ENCODE measurements at regions not wholly inside any gene's neighbourhood (a gene's known extent, or its start where the extent isn't known, plus 50 kb on each side); places are given as distances from the start of the nearest gene placed in this dataset.

DNA sequence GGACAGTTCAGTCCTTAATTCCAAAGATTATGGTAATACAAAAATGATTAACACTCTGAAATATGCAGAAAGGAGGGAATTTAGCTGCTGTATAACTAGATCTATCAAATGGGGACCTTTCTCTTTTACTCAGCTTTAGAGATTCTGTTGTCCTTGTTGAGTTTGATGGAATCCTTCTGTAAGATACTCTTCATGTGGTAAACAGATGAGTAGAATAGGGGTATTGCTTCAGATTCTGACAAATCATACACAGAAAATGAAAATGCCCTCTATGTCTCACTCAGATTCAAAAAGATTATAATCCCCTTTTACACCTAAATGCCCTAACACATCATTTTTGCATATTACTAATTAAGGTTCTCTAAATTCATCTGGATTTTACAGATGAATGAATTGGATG lies 50.7 kb downstream of the ARHGAP35 start:
- DNase-seq (ENCODE audit: low read depth in 2 of 2) = no peak

DNA sequence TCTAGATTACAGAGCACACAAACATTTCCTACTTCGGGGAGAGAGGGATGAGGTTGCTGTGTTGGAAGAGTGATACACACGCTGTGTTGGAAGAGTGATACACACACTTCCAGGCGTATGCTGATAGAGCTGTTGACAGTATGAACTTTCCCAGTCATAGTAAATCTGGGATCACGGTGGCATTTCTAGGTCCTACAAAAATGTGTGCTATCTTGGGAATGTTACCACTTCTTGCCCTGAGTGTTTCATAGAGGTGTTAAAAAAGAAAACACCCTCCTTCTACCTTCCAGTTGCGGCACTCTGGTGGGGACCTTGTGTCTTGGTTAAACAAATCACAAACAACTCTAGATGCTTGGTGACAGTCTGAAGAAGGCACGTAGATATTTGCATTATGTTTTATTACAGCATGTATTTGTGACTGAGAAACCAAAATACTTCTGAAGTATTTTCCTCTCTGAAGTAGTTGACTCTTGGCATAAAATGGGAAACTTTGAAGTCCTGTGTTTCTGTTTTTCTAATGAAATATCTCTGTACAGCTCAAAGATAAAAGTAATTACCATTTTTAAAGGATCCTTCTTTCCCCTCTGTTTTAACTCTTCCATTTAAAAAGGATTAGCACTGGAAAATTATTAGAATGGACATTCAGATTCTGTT lies 52.5 kb downstream of the ARHGAP35 start:
- DNase-seq (ENCODE audit: low read depth in 2 of 2) = no peak

DNA sequence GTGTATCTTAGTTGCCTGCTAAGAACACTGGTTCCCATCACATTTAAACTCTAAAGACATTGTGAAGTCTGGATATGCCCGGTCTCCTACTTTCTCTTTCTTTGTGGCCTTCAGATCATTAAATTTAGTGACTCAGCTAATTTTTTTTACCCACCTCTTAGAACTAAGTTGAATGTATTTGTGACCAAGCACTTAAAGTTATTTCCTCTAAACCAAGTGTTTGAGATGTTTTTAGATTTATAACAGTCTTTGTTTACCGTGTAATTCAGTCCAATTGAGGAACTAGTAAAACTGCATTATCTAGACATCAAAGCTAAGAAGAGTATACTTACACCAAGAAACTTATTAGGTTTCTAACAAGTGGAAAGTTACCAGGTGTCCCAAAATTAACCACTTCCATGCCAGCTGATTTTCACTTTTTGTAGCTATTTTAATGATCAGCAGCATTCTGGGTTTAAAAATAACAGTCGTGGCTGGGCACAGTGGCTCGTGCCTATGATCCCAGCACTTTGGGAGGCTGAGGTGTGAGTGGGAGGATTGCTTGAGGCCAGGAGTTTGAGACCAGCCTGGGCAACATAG lies 53.1 kb downstream of the ARHGAP35 start:
- DNase-seq (ENCODE audit: low read depth in 2 of 2) = no peak

DNA sequence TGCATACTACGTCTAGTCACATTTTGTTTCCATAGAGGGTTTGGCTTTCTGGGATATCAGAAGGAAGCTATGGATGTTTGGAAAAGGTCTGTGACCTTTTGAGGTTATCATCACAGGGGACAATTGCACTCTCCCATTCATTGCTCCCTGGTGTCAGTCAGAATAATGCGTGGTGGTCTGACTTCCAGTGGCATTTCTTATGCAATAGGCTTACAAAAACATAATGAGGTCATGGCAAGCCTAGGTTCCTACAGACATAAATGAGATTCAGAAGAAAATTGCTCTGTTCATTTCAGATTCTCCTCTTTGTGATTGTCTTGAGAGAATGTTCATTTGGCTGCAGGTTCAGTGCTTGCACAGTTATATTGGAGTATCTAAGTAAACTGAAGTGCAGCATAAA lies 54.6 kb downstream of the ARHGAP35 start:
- DNase-seq (ENCODE audit: low read depth in 2 of 2) = no peak

DNA sequence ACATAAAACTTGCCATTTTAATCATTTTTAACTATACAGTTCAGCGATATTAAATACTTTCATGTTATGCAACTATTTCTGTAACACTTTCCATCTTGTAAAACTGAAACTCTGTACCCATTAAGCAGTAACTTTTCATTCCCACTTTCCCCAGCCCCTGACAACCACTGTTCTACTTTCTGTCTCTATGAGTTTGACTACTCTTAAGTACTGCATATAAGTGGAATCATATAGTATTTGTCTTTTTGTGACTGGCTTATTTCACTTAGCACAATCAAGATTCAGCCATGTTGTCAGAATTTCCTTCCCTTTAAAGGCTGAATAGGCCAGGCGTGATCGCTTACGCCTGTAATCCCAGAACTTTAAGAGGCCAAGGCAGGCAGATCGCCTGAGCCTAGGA lies 56.2 kb downstream of the ARHGAP35 start:
- no peak for DNase-seq (ENCODE audit: low read depth in 2 of 2)

DNA sequence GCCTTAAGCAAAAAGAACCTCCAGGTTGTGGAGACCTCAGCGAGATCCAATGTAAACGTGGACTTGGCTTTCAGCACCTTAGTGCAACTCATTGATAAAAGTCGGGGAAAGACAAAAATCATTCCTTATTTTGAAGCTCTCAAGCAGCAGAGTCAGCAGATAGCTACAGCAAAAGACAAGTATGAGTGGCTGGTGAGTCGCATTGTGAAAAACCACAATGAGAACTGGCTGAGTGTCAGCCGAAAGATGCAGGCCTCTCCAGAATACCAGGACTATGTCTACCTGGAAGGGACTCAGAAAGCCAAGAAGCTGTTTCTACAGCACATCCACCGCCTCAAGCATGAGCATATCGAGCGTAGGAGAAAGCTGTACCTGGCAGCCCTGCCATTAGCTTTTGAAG lies 58.5 kb downstream of the ARHGAP35 start:
- no peak for DNase-seq (ENCODE audit: low read depth in 2 of 2)

DNA sequence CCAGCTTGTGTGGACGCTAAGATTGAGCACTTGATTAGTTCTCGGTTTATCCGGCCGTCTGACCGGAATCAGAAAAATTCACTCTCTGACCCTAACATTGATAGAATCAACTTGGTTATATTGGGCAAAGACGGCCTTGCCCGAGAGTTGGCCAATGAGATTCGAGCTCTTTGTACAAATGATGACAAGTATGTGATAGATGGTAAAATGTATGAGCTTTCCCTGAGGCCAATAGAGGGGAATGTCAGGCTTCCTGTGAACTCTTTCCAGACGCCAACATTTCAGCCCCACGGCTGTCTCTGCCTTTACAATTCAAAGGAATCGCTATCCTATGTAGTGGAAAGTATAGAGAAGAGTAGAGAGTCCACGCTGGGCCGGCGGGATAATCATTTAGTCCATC lies 59.6 kb downstream of the ARHGAP35 start:
- no peak for DNase-seq (ENCODE audit: low read depth in 2 of 2)

DNA sequence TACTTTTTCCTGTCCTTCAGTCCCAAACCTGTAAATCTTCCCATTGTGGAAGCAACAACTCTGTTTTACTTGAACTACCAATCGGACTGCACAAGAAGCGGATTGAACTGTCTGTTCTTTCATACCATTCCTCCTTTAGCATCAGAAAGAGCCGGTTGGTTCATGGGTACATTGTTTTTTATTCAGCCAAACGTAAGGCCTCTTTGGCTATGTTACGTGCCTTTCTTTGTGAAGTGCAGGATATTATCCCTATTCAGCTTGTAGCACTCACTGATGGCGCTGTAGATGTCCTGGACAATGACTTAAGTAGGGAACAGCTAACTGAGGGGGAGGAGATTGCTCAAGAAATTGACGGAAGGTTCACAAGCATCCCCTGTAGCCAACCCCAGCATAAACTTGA lies 60.3 kb downstream of the ARHGAP35 start:
- no peak for DNase-seq (ENCODE audit: low read depth in 2 of 2)

DNA sequence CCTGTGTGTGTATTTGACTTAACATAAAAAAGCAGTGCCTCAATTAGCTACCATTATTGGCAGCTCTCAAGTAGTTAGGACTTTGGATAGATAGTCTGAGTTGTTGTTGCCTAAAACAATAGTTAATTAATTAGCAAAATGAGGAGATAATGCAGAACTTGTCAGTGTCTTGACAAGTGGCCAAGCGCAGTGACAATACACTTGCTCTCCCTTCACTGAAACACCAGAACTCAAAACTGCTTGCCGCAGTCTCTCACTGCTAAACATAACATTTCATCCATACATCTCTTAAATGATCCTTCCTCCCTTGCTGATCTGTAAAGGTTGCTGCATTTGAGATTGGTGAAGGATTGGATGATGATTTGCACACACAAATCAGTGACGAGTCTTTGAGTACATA lies 61.7 kb downstream of the ARHGAP35 start:
- no peak for DNase-seq (ENCODE audit: low read depth in 2 of 2)

DNA sequence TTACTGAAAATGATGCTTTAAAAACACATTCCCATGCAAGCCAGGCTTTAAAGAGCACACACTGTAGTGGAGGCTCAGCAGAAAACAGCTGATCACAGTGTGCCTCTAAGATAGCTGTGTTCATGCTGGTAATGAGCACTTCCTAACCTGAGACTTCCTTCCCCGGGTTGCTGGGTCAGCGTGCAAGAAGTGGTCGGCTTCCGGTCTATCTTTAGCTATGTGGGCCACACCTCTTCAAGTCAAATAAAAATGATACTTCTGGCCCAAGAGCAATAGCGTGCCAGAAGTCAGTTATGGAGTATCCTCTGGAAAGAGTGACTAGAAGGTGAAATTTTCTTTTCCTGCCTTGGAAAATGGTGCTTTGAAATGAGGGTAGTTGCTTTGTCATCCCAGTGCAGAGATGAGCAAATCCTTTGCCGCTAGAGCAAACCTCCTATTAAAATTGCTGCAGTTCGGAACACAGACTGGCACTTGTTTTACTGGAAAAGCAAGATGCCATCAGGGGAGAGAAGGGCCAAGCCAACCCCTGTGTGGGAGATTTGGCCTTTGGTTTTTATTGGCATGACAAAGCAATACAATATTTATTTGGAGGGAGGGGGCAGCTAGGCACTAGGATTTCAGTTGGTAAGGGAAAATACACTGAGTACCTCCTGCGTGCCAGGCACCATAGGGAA lies 64.2 kb downstream of the ARHGAP35 start:
- no peak for DNase-seq (ENCODE audit: low read depth in 2 of 2)

DNA sequence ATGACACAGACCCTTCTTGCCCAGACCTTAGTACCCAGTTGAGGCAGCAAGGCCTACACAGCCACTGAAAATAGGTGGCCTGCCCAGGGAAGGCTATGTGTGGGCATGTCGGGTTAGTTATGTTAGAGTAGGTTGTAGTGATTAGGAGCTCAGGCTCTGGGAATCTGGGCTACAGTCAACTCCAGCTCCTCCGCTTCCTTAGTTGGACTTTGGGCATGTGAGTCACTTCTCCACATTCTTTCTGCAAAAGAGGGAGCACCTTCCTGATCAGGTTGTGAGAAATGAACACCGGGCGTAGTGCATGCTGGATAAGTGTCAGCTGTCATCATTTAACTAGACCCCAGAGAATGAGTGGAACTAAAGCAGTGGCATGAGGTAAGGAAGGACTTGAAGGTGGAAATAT lies 64.8 kb downstream of the ARHGAP35 start:
- DNase-seq (ENCODE audit: low read depth in 2 of 2) = no peak

DNA sequence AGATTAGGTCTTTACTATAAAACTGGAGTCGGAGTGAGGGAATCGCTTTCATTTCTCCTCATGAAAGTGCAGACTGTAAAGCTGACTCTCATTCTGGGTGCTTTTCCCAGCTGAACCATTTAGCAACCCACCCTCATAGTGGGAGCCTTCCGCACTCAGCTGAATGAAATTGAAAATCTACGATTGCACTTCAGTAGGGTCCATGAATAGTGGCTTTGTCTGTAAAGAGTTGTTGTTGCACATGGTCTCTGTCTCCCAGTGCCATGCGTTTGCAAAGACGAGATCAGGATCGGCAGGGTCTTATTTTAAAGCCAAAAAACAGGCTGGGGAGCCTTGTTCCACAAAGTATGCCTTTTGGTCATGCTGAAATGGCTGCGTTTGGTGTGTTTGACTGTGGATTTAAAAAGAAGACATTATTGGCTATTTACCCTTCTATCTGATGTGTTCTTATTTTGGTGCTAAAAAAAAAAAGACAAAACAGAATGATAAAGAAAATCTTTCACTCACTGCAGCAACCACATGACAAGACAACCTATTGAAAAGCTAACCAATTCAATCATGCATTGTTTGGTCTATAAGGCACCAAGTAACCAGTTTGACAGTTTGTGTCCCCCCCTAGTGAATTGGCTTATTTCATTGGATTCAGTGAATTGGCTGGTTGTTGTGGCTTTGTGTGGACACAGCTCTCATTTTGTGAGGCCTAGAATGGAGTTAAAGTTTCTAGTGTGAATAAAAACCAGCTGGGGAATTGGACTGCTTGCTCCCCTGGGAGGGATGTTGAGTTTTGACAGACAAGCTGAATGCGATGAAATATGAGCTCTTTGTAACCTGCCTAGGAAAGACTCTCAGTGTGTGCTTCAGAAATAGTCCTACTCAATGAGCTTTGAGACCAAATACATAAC lies 65.6 kb downstream of the ARHGAP35 start:
- no peak for DNase-seq (ENCODE audit: low read depth in 2 of 2)

DNA sequence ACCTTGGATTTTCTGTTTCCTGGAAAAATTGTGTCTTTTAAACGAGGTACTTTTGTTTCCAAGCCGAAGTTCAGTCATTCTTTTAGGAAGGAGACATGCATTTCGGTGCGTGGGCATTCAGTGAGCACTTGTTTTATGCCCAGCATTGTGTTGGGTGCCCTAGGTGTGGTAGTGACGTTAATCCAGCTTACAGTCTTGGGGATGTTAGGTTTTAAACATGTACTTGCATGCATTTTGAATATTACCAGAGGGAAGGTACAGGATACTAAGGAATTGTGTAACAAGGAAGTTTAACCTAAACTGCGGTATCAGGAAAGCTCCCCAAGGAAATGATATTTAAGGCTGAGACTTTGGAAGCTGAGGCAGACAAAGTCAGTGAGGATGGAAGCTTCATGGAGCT lies 66.3 kb downstream of the ARHGAP35 start:
- no peak for DNase-seq (ENCODE audit: low read depth in 2 of 2)

DNA sequence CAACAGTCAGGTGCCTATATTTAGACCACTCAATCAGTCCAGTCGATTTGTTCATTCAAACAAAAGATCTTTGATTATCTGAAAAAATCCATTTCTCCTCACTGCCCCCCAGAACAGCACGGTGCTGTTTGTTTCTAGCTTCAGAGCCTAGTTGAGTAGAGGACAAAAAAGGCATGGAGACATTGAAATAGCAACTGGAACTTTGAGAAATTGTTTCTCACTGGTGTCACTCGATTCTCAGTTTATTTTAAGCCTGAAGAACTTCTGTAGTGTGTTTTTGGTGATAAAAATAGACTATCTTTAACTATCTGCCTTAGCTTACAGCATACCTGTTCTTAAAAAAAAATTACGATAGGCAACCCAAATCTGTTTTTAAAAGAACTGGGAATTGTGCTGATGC lies 67.1 kb downstream of the ARHGAP35 start:
- DNase-seq (ENCODE audit: low read depth in 2 of 2) = no peak

DNA sequence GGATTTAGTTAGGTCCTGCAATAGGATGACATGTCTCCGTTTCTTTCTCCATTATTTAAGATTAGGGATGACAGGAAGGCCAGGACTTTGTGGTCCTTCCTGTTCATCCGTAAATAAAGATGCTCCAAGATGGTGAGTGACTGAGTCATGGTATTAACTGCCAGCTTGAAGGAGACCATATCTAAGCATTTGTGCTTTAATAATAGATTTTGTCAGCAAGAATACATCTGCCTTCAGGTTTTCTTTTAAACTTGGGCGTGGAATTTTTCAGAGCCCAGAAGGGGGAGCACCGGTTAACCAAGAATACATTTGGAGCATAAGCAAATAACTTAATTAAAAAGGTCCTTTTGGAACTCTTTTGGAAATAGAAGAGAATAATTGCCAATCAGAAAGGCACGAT lies 68.2 kb downstream of the ARHGAP35 start:
- DNase-seq (ENCODE audit: low read depth in 2 of 2) = no peak

DNA sequence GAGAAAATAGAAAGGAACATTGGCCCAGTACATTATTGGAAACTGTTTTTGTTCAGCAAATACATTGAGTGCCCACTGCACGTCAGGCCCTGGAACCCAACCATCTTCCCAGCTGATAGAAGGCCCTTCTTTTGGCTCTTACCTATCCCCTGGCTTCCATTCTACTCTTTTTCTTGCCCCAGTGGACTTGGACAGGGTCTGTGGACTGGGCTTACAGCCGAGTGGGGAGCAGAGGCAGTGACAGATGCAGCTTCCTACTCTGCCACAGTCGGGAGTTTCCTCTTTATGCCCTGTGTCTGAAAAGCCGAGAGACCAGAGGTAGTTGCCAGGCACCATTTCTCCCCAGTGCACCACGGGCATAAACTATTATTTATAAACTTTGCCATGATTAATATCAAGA lies 70.4 kb downstream of the ARHGAP35 start:
- DNase-seq (ENCODE audit: low read depth in 2 of 2) = no peak

DNA sequence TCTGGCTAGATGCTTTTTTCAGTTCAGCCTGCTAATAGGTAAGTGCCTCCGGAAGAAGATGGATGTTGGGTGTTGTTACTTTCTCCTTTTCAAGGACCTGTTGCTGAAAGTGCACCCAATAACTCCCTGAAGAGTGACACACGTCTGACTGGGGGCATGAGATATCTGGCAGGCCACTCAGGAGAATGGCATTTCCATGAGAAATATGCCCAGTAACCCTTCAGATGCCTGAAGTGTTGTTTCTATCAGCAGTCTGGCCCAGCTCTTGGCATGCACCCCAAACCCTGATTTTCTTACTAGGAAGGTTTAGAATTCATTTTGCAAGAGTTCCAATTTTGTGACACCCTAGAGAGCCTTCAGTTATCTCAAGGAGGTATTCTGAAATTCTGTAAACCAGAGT lies 71.5 kb downstream of the ARHGAP35 start:
- no peak for DNase-seq (ENCODE audit: low read depth in 2 of 2)

DNA sequence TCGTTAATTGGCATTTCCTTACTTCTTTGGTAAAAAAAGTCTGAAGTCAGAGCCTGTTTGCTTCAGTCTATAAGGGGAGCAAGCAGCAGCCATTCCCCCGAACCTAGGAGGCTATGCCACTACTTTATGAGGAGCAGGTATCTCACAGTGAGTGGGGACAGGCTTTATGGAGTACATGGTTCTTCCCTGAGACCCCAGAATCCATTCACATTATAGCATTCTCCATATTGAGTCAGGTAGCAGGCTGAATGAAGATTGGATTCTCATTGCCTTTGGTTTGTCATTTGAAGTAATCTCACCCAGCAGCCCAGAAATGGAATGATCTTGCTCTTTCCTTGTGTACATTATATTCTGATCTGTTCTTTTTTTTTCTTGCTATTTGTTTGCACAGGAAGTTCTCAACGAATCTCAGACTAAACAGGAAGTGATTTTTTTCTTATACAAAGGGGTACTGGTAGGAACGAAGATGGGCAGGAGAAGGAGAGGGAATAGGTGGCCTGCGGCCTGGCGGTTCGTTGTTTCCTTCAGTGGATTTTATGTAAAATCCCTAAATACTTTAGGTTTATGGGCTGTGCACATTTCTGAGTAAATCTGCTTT lies 74.4 kb downstream of the ARHGAP35 start:
- no peak for DNase-seq (ENCODE audit: low read depth in 2 of 2)

DNA sequence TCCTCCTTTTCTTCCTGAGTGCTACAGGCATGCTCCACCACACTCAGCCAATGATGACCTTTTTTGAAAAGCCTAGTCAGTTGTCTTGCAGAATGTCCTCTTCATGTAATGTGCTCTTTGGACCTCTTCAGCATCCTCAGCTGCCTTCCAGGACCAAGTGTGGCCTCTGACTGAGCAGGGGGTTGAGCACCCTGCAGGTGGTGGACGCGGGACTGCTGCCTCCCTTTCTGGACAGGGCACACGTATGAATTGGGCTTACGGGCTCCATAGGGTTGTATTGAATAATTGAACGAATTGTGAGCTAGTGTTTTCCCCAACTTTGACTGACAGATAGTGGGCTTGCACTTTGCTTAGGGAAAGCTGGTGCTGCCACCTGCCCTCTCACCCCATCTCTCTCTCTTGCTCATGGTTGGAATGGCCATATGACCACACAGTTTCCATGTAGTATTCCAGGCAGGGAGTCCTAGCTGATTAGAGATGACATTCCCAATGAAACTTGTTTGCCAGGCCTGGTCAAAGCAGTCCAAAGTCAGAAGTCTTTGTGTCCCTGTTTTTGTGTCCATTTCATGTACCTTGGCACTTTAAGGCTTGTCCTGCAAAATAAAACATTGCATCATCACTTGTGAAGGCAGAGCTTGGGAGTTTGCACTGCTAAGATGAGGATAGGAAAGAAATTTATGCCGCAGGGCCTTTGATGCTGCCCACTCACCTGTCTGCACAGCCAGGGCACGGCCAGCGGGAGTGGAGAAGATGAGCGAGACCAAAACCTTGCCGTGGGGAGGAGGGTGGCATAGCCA lies 76.3 kb upstream of the NPAS1 start:
- no peak for DNase-seq (ENCODE audit: low read depth in 2 of 2)

DNA sequence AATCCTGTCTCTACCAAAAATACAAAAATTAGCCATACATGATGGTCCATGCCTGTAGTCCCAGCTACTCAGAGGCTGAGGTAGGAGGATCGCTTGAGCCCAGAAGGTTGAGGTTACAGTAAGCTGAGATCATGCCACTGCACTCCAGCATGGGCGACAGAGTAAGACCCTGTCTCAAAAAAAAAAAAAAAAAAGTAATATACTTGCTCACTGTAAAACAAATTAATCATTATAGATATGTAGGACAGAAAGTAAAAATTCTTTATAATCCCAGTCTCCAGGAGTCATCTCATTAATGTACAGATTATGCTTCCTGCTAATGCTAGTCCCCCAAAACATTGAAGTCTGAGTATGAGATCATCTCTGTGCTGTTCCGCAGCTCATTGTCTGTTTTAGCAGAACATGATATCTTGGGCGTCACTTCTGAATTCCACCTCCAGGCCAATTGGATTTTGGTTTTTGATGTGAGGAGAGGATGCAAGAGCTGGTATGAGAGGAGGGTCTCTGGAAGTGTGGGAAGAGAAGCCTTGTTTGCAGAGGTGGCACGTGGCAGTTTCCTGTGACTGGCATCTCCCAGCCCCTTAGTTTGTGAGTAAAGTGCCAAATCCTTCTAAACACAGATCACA lies 75.4 kb upstream of the NPAS1 start:
- DNase-seq (ENCODE audit: low read depth in 2 of 2) = no peak

All from fibroblast of skin of left quadriceps (primary cell).